HG02759 (cell line): ENCODE measurements at regions not wholly inside any gene's neighbourhood (a gene's known extent, or its start where the extent isn't known, plus 50 kb on each side); places are given as distances from the start of the nearest gene placed in this dataset.
"Not testable (repeated sequence)": the region's sequence is repeated elsewhere in the genome, so short reads cannot be mapped to it uniquely, and the experiment has no call there.

Source experiments
- ATAC-seq: cut with Tn5 transposase; IDR thresholded peaks from one replicate; pipeline ENCODE4 v1.9.1; 2021; ENCODE audit warnings: mild to moderate bottlenecking, moderate library complexity; ENCODE audit not compliant: unreplicated experiment

DNA sequence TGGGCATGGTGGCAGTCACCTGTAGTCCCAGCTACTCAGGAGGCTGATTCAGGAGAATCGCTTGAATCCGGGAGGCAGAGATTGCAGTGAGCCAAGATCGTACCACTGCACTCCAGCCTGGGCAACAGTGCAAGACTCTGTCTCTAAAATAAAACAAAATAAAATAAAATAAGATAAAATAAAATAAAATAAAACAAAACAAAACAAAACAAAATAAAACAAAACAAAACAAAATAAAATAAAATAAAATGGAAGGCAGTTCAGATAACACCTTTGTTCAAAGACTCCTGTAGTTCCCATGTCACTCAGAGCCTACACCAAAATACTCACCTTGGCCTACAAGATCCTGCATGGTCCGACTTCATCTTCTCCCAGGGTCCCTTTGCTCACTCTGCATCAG is 61.3 kb downstream of the SYF2 start:
- not testable (repeated sequence) for ATAC-seq

DNA sequence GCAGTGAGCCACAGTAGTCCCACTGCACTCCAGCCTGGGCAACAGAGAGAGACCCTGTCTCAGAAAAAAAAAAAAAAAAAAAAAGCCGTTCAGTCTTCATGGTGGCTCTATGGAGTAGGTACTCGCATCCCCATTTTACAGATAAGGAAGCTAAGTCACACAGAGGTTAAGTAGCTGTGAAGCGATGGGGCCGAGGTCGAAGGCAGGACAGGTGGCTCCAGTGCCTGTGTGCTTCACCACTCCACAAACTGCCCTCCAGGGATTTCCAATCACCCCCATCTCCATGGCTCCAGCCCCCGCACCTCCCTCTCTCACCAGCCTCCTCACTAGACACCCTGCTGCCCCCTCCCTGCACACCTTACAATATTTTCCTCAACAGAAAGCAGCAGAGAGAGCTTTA is 61.9 kb downstream of the SYF2 start:
- no peak for ATAC-seq

DNA sequence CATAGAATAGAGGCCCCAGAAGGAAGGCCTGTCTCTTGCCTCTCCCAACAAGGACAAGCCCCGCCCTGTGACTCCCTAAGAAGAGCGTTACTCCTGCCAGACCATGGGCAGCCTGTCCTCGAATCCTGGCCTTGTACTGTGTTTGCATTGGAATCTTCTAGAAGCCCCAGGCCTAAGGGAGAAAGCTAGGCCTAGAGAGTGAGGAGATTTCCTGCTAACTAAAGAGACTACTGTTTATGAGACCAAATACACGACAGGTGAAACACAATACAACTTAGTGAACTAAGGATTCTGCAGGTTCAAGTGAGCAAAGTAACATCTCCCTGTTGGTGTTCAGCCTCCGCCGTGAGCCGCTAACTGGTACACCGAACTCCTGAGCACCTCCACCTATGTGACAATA is 62.7 kb downstream of the SYF2 start:
- ATAC-seq = no peak

DNA sequence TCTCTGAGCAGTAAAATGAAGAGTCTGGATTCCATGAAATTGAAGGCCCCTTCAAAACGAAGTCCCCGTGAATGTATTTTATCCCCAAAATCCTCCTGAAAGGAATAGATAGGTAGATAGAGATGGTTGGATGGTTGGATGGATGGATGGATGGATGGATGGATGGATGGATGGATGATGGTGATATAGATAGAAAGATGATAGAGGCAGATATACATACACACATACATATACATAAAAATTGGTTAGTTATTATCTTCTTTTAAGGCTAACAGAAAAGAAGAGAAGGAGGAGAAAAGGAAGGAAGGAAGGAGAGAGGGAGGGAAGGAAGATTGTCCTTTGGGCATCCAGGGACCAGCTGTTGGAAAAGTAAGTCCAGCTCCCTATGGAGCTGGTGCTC is 63.1 kb downstream of the SYF2 start:
- no peak for ATAC-seq

DNA sequence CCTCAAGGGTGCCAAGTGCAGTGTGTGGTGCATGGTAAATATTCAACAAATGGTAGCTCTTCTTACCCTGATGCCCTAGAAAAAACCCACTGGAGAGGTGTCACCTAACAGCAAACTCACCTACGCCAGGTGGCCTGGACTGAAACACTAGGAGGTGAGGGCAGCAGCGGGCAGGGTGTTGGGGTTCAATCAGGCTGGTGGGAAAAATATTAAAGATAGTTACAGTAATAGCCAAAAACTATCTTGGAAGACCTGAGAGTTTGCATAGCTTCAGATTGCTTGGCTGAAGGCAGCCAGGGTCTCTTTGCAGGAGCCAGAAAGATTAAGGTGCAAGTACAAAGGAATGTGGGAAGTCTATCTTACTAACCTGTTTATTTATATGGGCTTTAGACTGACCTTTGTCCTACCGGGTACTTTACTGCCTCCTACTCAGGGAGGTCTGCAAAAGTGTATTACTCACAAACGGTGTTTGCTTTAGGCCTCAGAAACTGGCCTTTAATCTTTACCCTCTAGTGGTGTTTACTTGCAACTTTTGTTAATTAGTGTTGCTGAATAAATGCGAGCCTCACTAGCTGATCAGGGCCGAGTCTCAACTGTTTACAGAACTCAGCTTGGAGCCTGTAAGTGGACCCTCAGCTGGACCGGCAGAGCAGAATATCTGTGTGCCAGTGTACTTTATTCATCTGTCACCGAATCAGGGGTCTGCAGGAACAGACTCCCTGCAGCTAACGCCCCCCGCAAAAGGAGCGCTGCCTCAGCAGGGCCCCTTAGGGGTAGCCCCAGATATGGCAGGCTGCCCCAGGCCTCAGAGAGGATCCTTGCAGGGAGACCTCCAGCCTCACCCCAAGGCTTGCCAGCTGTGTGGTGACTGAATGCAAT is 63.9 kb downstream of the SYF2 start:
- no peak for ATAC-seq

DNA sequence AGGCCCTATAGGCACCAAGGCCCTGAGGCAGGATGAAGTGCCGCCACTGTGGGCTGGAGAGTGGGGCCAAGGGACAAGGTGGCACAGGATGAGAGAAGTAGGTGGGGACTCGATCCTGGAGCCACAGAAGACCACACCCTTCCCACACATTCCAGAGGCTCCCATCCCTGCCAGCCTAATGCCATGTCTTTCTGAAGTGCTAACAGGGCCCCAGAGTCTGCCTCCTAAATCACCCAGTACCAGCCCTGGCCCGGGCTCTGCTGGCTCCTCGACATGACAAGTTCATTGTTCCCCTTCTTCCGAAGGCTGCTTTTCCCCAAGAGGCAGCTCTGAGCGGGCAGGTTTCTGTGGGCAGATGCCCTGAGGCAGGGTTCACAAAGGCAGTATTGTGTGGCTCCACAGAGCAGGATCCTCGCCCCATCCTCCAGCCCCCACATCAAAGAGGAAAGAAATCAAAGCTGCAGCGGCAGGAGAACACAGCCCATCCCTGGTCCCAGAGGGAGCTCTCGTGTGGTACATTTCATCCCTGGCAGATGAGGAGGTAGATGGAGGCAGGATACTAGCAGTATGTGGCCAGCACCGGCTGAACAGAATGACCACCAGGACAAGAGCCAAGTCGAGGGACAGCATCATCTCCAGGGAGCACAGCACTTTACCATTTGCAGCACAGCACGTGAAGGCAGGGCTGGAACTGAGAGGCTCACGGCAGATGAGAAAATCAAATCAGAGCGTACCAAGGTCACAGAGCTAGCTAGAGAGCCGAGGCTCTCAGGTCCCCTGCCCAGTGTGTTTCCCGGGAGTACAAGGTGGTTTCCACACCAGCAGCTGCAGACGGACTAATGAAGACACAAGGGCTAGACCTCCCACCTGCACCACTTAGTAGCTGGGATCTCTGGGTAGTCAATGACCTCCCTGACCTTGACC is 64.8 kb downstream of the SYF2 start:
- ATAC-seq = no peak

DNA sequence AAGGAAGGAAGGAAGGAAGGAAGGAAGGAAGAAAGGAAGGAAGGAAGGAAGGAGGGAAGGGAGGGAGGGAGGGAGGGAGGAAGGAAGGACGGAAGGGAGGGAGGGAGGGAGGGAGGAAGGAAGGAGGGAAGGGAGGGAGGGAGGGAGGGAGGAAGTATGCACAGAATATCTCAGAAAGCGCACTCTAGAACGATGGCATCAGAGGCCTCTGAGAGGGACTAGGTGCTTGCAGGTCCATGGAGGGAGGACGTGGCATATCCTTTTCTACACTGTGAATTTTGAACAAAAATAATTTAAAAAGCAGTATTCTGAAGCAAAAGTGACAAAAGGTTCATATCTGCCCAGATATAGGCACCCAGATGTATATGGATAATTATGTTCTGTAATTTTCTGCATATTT is 65.5 kb downstream of the SYF2 start:
- no peak for ATAC-seq

DNA sequence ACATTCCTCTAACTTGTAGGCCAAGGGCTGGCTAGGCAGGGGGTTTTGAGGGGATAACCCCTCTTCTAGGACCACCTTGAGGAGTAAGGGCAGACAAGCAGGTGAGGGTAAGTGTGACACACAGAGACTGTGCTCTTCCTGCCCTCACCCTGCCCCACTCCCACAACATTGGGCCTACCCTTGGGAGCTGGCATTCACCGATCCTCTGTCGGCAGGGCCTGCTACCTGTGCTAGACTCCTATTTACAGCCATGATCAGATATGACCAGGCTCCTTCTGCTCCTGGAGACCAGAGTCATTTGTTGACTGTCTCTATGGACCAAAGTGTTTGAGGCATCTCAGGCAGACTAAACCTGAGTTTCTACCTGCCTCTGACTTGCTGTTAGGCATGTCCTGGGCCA is 68.3 kb downstream of the SYF2 start:
- no peak for ATAC-seq

DNA sequence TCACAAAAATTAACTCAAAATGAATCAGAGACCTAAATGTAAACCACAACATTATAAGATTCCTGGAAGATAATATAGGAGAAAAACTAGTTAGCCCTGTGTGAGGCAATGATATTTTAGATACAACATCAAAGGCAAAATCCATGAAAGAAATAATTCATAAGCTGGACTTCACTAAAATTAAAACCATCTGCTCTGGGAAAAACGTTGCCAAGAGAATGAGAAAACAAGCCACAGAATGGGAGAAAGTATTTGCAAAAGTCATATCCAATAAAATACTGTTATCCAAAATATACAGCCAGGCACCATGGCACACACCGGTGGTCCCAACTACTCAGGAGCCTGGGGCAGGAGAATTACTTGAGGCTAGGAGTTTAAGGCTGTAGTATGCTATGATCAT is 70.3 kb downstream of the SYF2 start:
- ATAC-seq = no peak

DNA sequence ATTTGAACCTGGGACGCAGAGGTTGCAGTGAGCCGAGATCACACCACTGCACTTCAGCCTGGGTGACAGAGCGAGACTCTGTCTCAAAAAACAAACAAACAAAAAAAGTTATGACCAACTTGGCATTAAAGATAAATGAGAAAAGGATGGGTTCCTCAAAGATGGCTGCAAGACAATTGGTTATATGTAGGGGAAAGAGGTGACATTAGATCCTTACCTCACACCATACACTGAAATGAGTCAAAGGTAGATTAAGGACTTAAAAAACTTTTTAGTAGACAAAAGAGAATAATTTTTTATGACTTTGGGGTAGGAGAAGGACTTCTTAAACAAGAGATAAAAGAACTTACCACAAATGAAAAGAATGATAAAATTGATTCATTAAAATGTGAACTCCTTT is 74.5 kb downstream of the SYF2 start:
- no peak for ATAC-seq

DNA sequence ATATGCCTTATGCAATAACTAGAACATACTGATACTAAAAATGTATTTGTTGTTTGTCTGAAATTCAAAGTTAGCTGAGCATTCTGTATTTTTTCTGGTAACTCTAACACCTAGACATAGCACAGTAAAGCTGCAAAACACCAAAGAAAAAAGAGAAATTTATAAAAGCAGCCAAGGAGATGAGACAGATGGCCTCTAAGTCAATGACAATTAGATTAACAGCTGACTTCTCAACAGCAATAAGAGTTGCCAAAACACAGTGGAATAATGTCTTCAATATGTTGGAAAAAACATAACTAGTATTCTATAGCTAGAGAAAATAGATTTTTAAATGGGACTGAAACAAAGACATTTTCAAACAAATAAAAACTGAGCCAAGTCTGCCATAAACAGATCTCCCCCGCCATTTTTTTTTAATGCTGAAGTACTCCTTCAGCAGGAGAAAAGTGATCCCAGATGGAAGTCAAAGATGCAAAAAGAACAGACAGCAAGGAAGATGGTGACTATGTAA is 81.3 kb downstream of the SYF2 start:
- ATAC-seq = no peak

DNA sequence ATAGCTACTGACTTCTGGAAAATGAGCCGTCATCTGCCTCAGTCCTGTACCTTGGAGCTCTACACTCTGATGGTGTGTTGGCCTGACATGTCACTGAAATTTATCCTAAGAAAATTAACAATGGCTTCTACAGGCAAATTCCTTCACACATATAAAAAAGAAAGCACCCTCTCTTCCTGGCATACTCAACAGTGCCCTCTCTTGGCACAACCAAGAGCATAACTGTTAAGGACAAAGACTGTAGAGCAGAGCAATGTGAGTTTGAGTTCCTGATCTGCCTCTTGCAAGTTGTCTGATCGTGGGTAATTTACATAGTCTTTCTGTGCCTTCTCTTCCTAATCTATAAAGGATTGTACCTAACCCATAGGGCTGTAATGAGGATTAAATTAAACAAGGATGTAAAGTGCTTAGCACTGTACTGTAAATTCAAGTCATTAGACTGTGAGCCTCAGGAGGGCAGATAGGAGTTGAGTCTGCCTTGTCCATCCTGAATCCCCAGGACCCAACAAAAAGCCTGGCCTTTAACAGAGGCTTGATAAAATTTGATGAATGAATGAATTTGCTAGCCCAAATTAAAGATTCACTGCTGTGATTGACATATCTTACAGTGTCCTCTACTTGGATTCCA is 83.5 kb downstream of the SYF2 start:
- ATAC-seq = no peak

DNA sequence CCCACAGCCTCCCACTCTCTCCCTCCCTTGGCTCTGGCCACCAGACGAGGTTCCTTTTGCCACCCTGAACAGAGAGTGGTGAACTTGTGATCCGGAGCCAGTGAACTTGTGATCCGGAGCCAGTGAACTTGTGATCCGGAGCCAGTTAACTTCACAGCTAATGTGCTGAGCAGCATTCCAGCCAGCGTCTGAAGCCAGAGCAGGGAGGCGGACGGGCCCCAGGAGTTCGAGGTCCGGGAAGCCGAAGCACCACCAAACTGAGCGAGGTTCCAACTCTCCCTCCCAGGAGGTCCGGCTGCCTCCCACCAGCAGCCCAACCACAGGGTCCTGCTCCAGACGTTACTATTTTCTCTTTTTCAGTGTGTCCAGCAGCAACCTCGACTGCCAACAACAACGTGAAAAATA is 85.8 kb downstream of the SYF2 start:
- ATAC-seq = no peak

DNA sequence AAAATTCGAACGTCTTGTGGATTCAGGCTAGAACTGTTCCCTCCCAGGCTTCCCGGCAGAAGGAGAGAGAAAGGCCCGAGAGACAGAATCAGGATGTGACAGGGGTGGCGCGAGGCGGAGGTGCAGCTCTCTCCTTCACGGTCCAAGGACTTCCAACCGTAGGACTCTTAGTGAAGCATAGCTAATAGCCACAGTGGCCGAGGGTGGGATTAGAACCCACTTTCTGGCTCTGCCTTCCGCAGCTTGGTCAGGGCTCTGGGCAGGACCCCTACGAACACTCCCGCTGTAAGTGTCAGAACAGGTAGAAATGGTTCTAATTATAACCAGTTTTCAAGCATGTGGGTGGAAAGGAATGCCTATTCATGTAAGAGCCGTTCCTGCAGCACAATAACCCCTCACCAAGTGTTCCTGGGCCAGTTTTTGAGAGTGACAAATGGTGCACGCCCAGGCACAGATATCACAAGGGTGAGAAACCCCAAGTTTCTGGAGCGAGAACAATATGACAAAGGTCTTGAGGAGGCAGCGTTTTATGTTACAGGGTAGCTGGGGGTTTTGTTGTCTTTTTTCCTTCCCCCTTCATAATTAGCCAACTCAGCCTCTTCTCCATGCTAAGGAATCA is 86.4 kb downstream of the SYF2 start:
- no peak for ATAC-seq

DNA sequence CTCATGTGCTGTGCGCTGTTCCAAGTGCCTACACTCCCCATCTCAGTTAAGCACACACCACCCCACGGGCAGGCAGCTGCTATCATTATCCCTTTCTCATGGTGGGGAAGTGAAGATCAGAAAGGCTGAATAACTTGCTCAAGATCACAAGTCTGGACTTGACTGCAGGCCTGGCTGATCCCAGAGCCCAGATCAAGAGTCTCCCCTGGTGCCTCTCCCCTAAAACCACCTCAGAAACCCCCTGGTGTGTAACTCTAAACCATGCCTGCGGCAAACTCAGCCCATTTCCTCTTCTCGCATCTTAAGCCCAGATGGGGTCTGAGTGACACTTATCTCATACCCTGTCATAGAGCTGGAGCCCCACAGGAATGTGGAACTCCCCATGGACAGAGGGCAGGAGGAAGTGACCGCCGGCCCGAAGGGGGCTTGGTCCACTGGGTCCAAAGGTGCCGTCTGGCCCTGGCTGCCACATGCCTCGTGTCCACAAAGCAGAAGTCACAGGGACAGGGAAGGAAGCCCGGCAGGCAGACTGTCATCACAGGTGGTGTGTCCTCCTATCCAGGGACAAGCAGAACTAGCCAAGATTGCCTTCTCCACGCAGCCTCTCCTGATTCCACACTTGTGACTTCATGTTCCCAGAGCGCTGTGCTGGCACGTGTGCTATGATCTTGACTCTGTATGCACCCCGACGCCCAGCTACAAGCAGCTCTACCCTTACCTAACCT is 92.1 kb downstream of the SYF2 start:
- peak; percentile 82 for ATAC-seq

DNA sequence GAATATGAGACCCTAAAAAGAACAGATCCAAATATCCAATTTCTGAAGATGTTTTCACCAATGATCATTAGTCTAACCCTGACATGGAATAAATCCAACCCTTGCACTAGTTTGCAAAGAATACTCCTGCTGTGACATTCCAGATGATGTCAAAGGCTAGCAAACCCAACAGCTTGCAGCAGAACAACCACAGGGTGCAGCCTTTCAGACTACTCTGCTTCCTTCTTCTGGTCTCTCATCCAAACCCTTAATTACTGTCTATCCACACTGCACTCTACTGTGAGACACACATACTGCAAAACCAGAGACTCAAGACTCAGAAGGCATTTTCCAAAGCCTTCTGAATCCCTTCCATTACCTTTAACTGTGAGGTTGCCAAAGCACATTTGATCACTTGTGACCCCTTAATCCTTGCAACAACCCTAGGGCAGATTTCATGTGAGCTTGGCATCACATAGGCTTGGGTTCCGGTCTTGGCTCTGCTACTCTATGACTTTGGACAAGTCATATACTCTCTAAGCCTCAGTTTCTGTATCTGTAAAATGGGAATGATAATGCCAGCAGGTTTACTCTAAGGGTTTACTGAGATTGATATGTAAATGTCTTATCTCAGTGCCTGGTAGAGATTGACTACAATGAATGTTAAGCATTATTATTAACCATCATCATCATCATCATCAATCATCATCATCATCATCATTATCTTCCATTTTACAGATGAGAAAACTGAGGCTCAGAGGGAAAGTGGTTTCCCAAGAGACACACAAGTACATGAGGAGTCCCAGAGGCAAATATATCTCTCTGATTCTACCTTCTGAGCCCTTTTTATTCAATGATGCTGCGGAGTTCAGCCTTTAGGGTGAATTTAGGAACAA is 94.5 kb downstream of the SYF2 start:
- ATAC-seq = no peak

DNA sequence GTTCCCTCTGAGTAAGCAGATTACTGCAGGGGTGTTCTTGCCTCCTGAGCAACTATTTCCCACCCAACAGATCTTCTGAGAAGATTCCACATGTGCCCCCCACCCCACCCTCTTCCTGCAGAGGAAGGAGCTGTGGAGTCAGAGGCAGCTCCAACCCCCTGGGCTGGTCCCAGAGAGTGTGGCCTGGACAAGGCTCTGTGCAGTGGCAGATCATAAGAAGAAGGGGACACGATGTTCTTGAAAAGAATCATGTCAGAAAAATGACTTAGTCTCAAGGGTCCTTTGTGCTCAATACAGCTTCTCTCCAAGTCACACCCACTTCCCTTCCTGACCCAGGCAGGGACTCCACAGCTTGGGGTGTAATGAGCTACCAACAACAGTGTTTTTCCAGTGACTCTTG is 95.2 kb downstream of the SYF2 start:
- no peak for ATAC-seq

DNA sequence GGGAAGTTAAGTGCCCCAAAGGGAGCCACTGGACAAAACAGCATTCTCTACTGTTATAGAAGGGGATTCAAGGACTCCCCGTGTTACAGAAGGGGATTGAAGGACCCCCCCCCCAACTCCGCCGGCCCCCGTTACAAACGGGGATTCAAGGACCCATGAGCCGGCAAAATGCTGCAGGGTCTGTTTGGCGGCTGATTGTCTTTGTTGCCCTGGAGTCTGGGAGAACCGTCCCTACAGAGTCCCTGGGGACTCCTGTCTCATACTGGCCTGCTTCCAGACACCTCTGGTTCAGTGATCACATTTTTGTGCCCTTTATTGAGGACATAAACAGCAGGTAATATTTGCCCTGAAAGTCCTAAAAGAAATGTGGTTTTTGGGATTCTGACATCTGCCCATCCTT is 96.4 kb downstream of the SYF2 start:
- ATAC-seq = no peak

DNA sequence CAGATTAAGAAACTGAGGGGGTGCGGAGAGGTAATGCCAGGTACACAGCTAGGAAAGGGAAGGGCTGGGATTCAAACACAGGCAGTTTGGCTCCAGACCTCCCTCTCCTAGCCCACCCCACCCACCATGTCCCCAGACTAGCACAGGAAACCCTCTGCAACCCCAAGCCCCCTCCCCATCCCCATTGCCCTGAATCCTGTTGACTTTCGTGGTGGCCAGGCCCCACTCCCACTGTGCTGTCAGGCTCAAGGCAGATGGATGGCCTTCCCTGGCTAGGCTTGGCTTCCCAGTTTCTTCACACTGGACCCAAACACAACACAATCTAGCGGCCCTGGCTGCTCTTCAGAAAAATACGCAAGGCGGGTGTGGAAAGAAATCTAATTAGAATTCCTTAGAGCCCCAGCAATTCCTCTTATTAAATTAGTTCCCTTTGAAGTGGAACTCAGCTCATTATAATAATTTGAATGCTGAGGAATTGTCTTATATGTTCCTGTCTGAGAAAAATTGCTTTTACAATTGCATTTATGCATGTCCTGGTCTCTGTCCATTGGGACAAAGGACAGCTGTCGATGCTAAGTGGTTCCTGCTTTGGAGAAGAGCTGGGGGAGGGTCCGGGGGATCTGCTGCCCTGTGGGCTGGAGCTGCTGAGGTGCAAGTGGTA is 97.4 kb downstream of the SYF2 start:
- no peak for ATAC-seq
